22Rv1 (cell line): ENCODE measurements at regions not wholly inside any gene's neighbourhood (a gene's known extent, or its start where the extent isn't known, plus 50 kb on each side); places are given as distances from the start of the nearest gene placed in this dataset.
"Not testable (repeated sequence)": the region's sequence is repeated elsewhere in the genome, so short reads cannot be mapped to it uniquely, and the experiment has no call there.

Experiments used
- H3K27ac ChIP-seq: fragments of 450-650 bp; 2 replicates; pipeline ENCODE4 v1.5.1; 2017
- CTCF ChIP-seq: fragments of 450-650 bp; IDR thresholded peaks from 2 replicates; pipeline ENCODE4 v1.5.1; 2017; ENCODE audit warnings: mild to moderate bottlenecking
- ZFX ChIP-seq: fragments of 450-650 bp; IDR thresholded peaks from 2 replicates; pipeline ENCODE4 v1.6.1; 2017; ENCODE audit warnings: antibody characterized with exemption, borderline replicate concordance

- H3K27ac ChIP-seq = peak overlapping the region; percentile 40; the same call in 1 of the 2 replicates
- TF ChIP-seq ZFX = no peak
- TF ChIP-seq CTCF = no peak
Measured at GRCh38 chr22:35480627-35481550, 59.7 kb upstream of the RASD2 start.

- TF ChIP-seq ZFX (no peak), CTCF (no peak)
- H3K27ac ChIP-seq = peak overlapping the region; percentile 40
Measured at GRCh38 chr22:35482311-35482710, 58.3 kb upstream of the RASD2 start.

- no peak for TF ChIP-seq ZFX
- TF ChIP-seq CTCF = no peak
- H3K27ac ChIP-seq = no peak overlapping the region
Measured at GRCh38 chr22:35482974-35483373, 57.7 kb upstream of the RASD2 start.

GRCh38 chr22:35483730-35484129 is 56.9 kb upstream of the RASD2 start:
- TF ChIP-seq ZFX (no peak), CTCF (no peak)
- H3K27ac ChIP-seq = no peak overlapping the region

GRCh38 chr22:35484651-35485556 is 55.7 kb upstream of the RASD2 start:
- no peak overlapping the region for H3K27ac ChIP-seq
- no peak for TF ChIP-seq CTCF
- TF ChIP-seq ZFX = no peak

GRCh38 chr22:35486116-35486631 is 54.5 kb upstream of the RASD2 start:
- TF ChIP-seq ZFX (no peak), CTCF (no peak)
- H3K27ac ChIP-seq = no peak overlapping the region

GRCh38 chr22:35487623-35488022 is 53.0 kb upstream of the RASD2 start:
- not testable (repeated sequence) for H3K27ac ChIP-seq
